K562 (cell line): ENCODE measurements at regions not wholly inside any gene's neighbourhood (a gene's known extent, or its start where the extent isn't known, plus 50 kb on each side); places are given as distances from the start of the nearest gene placed in this dataset.

ENCODE experiments used
- CBX1 ChIP-seq: sonication (generic); IDR thresholded peaks from 2 replicates; pipeline ENCODE4 v1.6.1; 2016; ENCODE audit warnings: antibody characterized with exemption, low read depth, mild to moderate bottlenecking
- GTF2A2 ChIP-seq: IDR thresholded peaks from 2 replicates; pipeline ENCODE4 v1.6.1; 2016; ENCODE audit warnings: mild to moderate bottlenecking, missing genetic modification characterization, missing compliant biosample characterization
- MCM5 ChIP-seq: fragments of 450-650 bp; IDR thresholded peaks from 2 replicates; pipeline ENCODE4 v1.6.1; 2016; ENCODE audit warnings: low read depth
- SMC3 ChIP-seq: conservative IDR thresholded peaks from 2 replicates; pipeline ENCODE4 v1.6.1; 2011; ENCODE audit warnings: low read depth, low read length, improper control_type of control experiment; ENCODE audit not compliant: insufficient read depth
- SRF ChIP-seq, 2 experiments: fragments of 250-450, 450-650 bp in 1 of 2; sonication (Bioruptor Pico) in 1 of 2; sonication (generic) in 1 of 2; formaldehyde crosslinking; IDR thresholded peaks; 2 replicates each; pipeline versions ENCODE4 v1.5.0 to v1.5.1; 2020 to 2022; ENCODE audit warnings: mild to moderate bottlenecking in 1 of 2, missing genetic modification reagents in 1 of 2
- TAF1 ChIP-seq: IDR thresholded peaks from 2 replicates; pipeline ENCODE4 v1.6.1; 2011; ENCODE audit warnings: mild to moderate bottlenecking, low read length, moderate library complexity; ENCODE audit not compliant: insufficient read depth, control insufficient read depth, severe bottlenecking; ENCODE audit errors: extremely low read depth
- ZFX ChIP-seq: sonication (generic); formaldehyde crosslinking; IDR thresholded peaks from 2 replicates; pipeline ENCODE4 v1.8.0; 2022; ENCODE audit warnings: mild to moderate bottlenecking, missing genetic modification reagents, moderate library complexity
- TF ChIP-seq, protein P1 (sequence below): sonication (generic); formaldehyde crosslinking; IDR thresholded peaks from 2 replicates; pipeline ENCODE4 v1.8.1; 2022; ENCODE audit warnings: missing genetic modification reagents
- TF ChIP-seq, protein P2 (sequence below): fragments of 450-650 bp; IDR thresholded peaks from 2 replicates; pipeline ENCODE4 v1.6.1; 2016; ENCODE audit warnings: low read depth
- TF ChIP-seq, protein P3 (sequence below): fragments of 450-650 bp; conservative IDR thresholded peaks from 2 replicates; pipeline ENCODE4 v1.6.1; 2016; ENCODE audit warnings: missing genetic modification characterization, low read depth, mild to moderate bottlenecking, missing compliant biosample characterization, moderate library complexity
- TF ChIP-seq, protein P4 (sequence below): sonication (generic); formaldehyde crosslinking; IDR thresholded peaks from 2 replicates; pipeline ENCODE4 v1.8.1; 2023; ENCODE audit warnings: mild to moderate bottlenecking, missing genetic modification reagents

DNA sequence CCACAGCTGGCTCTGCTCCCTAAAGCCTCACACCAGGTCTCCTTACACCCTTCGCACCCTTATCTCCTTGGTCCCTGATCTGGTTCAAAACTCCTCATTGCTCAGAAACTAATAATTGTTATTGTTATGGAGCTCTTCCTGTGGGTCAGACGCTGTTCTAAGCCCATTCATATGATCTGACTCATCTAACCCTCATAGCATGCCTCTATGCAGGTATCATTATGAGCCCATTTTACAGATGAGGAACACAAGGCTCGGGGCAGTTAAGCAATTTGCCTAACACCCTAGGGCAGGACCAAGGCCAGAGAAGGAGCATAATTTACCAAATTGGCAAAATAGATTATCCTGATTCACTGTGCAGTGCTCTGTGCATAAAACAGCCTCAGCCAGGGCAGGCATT lies 51.8 kb upstream of the CCDC167 start (continued):
- TF ChIP-seq, protein P1, sequence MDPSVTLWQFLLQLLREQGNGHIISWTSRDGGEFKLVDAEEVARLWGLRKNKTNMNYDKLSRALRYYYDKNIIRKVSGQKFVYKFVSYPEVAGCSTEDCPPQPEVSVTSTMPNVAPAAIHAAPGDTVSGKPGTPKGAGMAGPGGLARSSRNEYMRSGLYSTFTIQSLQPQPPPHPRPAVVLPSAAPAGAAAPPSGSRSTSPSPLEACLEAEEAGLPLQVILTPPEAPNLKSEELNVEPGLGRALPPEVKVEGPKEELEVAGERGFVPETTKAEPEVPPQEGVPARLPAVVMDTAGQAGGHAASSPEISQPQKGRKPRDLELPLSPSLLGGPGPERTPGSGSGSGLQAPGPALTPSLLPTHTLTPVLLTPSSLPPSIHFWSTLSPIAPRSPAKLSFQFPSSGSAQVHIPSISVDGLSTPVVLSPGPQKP (CRISPR knock-in tag) = no peak
- TF ChIP-seq, protein P2, sequence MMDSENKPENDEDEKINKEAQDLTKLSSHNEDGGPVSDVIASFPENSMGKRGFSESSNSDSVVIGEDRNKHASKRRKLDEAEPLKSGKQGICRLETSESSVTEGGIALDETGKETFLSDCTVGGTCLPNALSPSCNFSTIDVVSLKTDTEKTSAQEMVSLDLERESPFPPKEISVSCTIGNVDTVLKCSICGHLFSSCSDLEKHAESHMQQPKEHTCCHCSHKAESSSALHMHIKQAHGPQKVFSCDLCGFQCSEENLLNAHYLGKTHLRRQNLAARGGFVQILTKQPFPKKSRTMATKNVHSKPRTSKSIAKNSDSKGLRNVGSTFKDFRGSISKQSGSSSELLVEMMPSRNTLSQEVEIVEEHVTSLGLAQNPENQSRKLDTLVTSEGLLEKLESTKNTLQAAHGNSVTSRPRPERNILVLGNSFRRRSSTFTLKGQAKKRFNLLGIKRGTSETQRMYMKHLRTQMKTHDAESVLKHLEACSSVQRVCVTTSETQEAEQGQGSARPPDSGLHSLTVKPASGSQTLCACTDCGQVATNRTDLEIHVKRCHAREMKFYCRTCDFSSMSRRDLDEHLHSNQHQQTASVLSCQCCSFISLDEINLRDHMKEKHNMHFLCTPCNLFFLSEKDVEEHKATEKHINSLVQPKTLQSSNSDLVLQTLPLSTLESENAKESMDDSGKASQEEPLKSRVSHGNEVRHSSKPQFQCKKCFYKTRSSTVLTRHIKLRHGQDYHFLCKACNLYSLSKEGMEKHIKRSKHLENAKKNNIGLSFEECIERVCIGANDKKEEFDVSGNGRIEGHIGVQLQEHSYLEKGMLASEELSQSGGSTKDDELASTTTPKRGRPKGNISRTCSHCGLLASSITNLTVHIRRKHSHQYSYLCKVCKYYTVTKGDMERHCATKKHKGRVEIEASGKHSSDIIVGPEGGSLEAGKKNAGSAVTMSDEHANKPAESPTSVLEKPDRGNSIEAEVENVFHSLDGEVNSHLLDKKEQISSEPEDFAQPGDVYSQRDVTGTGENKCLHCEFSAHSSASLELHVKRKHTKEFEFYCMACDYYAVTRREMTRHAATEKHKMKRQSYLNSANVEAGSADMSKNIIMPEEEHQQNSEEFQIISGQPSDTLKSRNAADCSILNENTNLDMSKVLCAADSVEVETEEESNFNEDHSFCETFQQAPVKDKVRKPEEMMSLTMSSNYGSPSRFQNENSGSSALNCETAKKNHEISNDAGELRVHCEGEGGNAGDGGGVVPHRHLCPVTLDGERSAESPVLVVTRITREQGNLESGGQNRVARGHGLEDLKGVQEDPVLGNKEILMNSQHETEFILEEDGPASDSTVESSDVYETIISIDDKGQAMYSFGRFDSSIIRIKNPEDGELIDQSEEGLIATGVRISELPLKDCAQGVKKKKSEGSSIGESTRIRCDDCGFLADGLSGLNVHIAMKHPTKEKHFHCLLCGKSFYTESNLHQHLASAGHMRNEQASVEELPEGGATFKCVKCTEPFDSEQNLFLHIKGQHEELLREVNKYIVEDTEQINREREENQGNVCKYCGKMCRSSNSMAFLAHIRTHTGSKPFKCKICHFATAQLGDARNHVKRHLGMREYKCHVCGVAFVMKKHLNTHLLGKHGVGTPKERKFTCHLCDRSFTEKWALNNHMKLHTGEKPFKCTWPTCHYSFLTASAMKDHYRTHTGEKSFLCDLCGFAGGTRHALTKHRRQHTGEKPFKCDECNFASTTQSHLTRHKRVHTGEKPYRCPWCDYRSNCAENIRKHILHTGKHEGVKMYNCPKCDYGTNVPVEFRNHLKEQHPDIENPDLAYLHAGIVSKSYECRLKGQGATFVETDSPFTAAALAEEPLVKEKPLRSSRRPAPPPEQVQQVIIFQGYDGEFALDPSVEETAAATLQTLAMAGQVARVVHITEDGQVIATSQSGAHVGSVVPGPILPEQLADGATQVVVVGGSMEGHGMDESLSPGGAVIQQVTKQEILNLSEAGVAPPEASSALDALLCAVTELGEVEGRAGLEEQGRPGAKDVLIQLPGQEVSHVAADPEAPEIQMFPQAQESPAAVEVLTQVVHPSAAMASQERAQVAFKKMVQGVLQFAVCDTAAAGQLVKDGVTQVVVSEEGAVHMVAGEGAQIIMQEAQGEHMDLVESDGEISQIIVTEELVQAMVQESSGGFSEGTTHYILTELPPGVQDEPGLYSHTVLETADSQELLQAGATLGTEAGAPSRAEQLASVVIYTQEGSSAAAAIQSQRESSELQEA = no peak
- no peak for TF ChIP-seq SRF (CRISPR knock-in tag; IDR thresholded peaks at IDR 0.05)
- TF ChIP-seq CBX1 = no peak
- TF ChIP-seq SMC3 = no peak
- no peak for TF ChIP-seq GTF2A2 (tag)
- TF ChIP-seq, protein P3, sequence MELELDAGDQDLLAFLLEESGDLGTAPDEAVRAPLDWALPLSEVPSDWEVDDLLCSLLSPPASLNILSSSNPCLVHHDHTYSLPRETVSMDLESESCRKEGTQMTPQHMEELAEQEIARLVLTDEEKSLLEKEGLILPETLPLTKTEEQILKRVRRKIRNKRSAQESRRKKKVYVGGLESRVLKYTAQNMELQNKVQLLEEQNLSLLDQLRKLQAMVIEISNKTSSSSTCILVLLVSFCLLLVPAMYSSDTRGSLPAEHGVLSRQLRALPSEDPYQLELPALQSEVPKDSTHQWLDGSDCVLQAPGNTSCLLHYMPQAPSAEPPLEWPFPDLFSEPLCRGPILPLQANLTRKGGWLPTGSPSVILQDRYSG = no peak
- TF ChIP-seq ZFX (CRISPR knock-in tag) = no peak
- TF ChIP-seq MCM5 = no peak
- TF ChIP-seq, protein P4, sequence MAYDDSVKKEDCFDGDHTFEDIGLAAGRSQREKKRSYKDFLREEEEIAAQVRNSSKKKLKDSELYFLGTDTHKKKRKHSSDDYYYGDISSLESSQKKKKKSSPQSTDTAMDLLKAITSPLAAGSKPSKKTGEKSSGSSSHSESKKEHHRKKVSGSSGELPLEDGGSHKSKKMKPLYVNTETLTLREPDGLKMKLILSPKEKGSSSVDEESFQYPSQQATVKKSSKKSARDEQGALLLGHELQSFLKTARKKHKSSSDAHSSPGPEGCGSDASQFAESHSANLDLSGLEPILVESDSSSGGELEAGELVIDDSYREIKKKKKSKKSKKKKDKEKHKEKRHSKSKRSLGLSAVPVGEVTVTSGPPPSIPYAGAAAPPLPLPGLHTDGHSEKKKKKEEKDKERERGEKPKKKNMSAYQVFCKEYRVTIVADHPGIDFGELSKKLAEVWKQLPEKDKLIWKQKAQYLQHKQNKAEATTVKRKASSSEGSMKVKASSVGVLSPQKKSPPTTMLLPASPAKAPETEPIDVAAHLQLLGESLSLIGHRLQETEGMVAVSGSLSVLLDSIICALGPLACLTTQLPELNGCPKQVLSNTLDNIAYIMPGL = no peak
- TF ChIP-seq TAF1 = no peak
